ENCODE measurements at regions not wholly inside any gene's neighbourhood (a gene's known extent, or its start where the extent isn't known, plus 50 kb on each side); places are given as distances from the start of the nearest gene placed in this dataset.
"Not testable (repeated sequence)": the region's sequence is repeated elsewhere in the genome, so short reads cannot be mapped to it uniquely, and the experiment has no call there.

DNA sequence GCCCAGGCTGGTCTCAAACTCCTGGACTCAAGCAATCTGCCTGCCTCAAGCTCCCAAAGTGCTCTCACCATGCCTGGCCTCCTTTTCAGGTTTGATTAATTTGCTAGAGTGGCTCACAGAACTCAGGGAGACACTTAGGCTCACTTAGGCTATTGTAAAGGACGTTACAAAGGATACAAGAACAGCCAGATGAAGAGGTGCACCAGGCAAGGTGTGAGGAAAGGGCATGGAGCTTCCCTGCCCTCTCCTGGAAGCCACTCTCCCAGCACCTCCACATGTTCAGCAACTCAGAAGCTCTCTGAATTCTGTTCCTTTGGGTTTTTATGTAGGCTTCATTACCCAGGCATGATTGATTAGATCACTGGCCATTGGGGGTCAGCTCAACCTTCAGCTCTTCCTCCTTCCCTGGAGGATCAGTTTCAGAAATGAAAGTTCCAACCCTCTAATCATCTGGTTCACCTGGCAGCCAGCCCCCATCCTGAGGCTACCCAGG lies 78.7 kb upstream of the RGPD5 start:
- H3K27me3 Mint-ChIP-seq (ENCODE audit: insufficient read depth, unreplicated experiment), result no peaks in the 10 kb centered on the region
- no peaks in the 10 kb centered on the region for H3K4me1 Mint-ChIP-seq (ENCODE audit: insufficient read depth, unreplicated experiment)
- BruUV-seq (replicated peaks), result no TSS peak
- H3K27ac Mint-ChIP-seq (ENCODE audit: low read depth, unreplicated experiment), result no peak overlapping the region
- peak; percentile 78 for TF ChIP-seq CTCF (IDR thresholded peaks at IDR 0.05; ENCODE audit: unreplicated experiment)
- CTCF ChIA-PET, result interaction anchor here (0.6 to 9.0 kb wide), 20 partner anchors 10 to 208 kb away, joined by 3 to 155 read pairs (median 4); no protein-coding TSS in a partner anchor
- peak; percentile 68 for DNase-seq (ENCODE audit: unreplicated experiment)
- no peaks in the 10 kb centered on the region for H3K36me3 Mint-ChIP-seq (ENCODE audit: insufficient read depth, unreplicated experiment)
- intact Hi-C loops (cut with micrococcal nuclease), result loop anchor here (1.0 kb wide), 3 partner anchors 100 to 199 kb away; no protein-coding TSS in a partner anchor
- no peak overlapping the region for H3K4me3 Mint-ChIP-seq (ENCODE audit: unreplicated experiment)
- H3K9me3 Mint-ChIP-seq (ENCODE audit: unreplicated experiment), result peaks cover 7% of the 10 kb centered on the region
- POLR2A ChIA-PET, result interaction anchor here (0.6 to 3.3 kb wide), 9 partner anchors 12 to 182 kb away, joined by 3 to 19 read pairs (median 4); partner anchors contain the start of genes SEPTIN10 and SOWAHC

- BruUV-seq (replicated peaks); H3K27me3 Mint-ChIP-seq (ENCODE audit: insufficient read depth, unreplicated experiment); DNase-seq (ENCODE audit: unreplicated experiment); H3K9me3 Mint-ChIP-seq (ENCODE audit: unreplicated experiment); H3K36me3 Mint-ChIP-seq (ENCODE audit: insufficient read depth, unreplicated experiment); H3K4me1 Mint-ChIP-seq (ENCODE audit: insufficient read depth, unreplicated experiment); H3K27ac Mint-ChIP-seq (ENCODE audit: low read depth, unreplicated experiment); H3K4me3 Mint-ChIP-seq (ENCODE audit: unreplicated experiment); intact Hi-C loops (cut with micrococcal nuclease): not testable (repeated sequence)
- CTCF ChIA-PET, result interaction anchor here (0.6 to 9.0 kb wide), 7 partner anchors 14 to 171 kb away, joined by 3 to 155 read pairs (median 7); no protein-coding TSS in a partner anchor
- POLR2A ChIA-PET, result interaction anchor here (1.5 to 1.7 kb wide), 2 partner anchors 103 to 172 kb away, joined by 3 to 13 read pairs; partner anchors contain the start of genes SEPTIN10 and SOWAHC
Observed at GRCh38 chr2:109716596-109716995, 77.5 kb upstream of the RGPD5 start.

- DNase-seq (ENCODE audit: unreplicated experiment), result no peak
- Mint-ChIP-seq H3K27ac (ENCODE audit: low read depth, unreplicated experiment) (no peak overlapping the region), H3K4me3 (ENCODE audit: unreplicated experiment) (no peak overlapping the region), H3K27me3 (ENCODE audit: insufficient read depth, unreplicated experiment) (no peaks in the 10 kb centered on the region), H3K9me3 (ENCODE audit: unreplicated experiment) (peaks cover 7% of the 10 kb centered on the region), H3K4me1 (ENCODE audit: insufficient read depth, unreplicated experiment) (no peaks in the 10 kb centered on the region), H3K36me3 (ENCODE audit: insufficient read depth, unreplicated experiment) (no peaks in the 10 kb centered on the region)
- intact Hi-C loops (cut with micrococcal nuclease), result no loop called here
- ChIA-PET CTCF (interaction anchor here (9.0 kb wide), 1 partner anchor 173 kb away, joined by 155 read pairs; no protein-coding TSS in a partner anchor), POLR2A (no interaction called here)
- TF ChIP-seq CTCF (IDR thresholded peaks at IDR 0.05; ENCODE audit: unreplicated experiment), result no peak
- BruUV-seq (replicated peaks), result no TSS peak
Observed at GRCh38 chr2:109718139-109718538, 76.0 kb upstream of the RGPD5 start.

DNA sequence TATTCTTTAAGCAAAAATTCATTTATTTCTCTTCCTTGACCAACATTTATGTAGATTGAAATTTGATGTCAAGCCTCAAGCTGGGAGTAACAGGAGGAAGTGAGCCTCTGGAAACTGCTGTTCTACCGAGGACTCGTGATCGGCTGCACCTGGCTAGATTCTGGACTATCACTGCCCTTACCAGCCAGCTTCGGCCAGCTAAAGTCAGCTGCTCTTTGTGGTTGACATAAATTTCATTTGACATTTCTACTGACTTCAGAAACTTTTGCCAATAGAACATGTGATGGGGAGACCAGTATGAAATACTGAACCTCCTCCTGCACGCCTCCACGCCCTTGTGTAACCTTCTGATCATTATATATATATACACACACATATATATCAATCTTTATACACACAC lies 74.2 kb upstream of the RGPD5 start:
- intact Hi-C loops (cut with micrococcal nuclease), result no loop called here
- CTCF ChIA-PET, result interaction anchor here (1.1 kb wide), 1 partner anchor 174 kb away, joined by 5 read pairs; no protein-coding TSS in a partner anchor
- no TSS peak for BruUV-seq (replicated peaks)

More for the DNA sequence above, 74.2 kb upstream of the RGPD5 start:
- TF ChIP-seq CTCF (IDR thresholded peaks at IDR 0.05; ENCODE audit: unreplicated experiment), result no peak
- H3K27me3 Mint-ChIP-seq (ENCODE audit: insufficient read depth, unreplicated experiment), result no peaks in the 10 kb centered on the region
- POLR2A ChIA-PET, result no interaction called here
- H3K9me3 Mint-ChIP-seq (ENCODE audit: unreplicated experiment), result peaks cover 7% of the 10 kb centered on the region
- no peaks in the 10 kb centered on the region for H3K36me3 Mint-ChIP-seq (ENCODE audit: insufficient read depth, unreplicated experiment)
- no peak overlapping the region for H3K27ac Mint-ChIP-seq (ENCODE audit: low read depth, unreplicated experiment)
- no peak overlapping the region for H3K4me3 Mint-ChIP-seq (ENCODE audit: unreplicated experiment)
- no peak for DNase-seq (ENCODE audit: unreplicated experiment)
- H3K4me1 Mint-ChIP-seq (ENCODE audit: insufficient read depth, unreplicated experiment), result no peaks in the 10 kb centered on the region

All from MCF 10A (cell line).